ENCODE measurements at regions not wholly inside any gene's neighbourhood (a gene's known extent, or its start where the extent isn't known, plus 50 kb on each side); places are given as distances from the start of the nearest gene placed in this dataset.

DNA sequence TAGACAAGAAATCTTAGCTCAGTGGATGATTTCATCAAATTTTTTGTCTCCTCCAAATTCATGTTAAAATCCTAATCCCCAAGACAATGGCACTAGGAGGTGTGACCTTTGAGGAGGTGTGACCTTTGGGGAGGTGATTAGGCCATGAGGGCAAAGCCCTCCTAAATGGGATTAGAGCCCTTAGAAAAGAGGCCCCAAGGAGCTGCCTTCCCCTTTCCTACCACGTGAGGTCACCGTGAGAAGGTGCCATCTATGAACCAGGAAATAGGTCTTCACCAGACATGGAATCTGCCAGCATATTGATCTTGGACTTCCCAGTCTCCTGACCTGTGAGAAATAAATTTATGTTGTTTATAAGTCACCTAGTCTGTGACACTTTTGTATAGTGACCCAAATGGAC, 138.7 kb downstream of the TRIM29 start:
- Mint-ChIP-seq H3K27ac (ENCODE audit: low read depth, unreplicated experiment) (no peak overlapping the region), H3K4me1 (ENCODE audit: insufficient read depth, unreplicated experiment) (no peaks in the 10 kb centered on the region), H3K4me3 (ENCODE audit: unreplicated experiment) (no peak overlapping the region), H3K27me3 (ENCODE audit: insufficient read depth, unreplicated experiment) (peaks cover 57% of the 10 kb centered on the region), H3K9me3 (ENCODE audit: unreplicated experiment) (no peaks in the 10 kb centered on the region), H3K36me3 (ENCODE audit: insufficient read depth, unreplicated experiment) (no peaks in the 10 kb centered on the region)
- POLR2A ChIA-PET = no interaction called here
- TF ChIP-seq, protein P1, sequence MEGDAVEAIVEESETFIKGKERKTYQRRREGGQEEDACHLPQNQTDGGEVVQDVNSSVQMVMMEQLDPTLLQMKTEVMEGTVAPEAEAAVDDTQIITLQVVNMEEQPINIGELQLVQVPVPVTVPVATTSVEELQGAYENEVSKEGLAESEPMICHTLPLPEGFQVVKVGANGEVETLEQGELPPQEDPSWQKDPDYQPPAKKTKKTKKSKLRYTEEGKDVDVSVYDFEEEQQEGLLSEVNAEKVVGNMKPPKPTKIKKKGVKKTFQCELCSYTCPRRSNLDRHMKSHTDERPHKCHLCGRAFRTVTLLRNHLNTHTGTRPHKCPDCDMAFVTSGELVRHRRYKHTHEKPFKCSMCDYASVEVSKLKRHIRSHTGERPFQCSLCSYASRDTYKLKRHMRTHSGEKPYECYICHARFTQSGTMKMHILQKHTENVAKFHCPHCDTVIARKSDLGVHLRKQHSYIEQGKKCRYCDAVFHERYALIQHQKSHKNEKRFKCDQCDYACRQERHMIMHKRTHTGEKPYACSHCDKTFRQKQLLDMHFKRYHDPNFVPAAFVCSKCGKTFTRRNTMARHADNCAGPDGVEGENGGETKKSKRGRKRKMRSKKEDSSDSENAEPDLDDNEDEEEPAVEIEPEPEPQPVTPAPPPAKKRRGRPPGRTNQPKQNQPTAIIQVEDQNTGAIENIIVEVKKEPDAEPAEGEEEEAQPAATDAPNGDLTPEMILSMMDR (IDR thresholded peaks at IDR 0.05; ENCODE audit: unreplicated experiment) = peak; percentile 18
- intact Hi-C loops (cut with micrococcal nuclease) = no loop called here
- CTCF ChIA-PET = interaction anchor here (0.6 to 1.3 kb wide), 7 partner anchors 16 to 515 kb away, joined by 3 to 11 read pairs (median 3); partner anchors contain the start of gene NECTIN1
- BruUV-seq (replicated peaks) = no TSS peak
- peak; percentile 24 for DNase-seq (ENCODE audit: unreplicated experiment)

DNA sequence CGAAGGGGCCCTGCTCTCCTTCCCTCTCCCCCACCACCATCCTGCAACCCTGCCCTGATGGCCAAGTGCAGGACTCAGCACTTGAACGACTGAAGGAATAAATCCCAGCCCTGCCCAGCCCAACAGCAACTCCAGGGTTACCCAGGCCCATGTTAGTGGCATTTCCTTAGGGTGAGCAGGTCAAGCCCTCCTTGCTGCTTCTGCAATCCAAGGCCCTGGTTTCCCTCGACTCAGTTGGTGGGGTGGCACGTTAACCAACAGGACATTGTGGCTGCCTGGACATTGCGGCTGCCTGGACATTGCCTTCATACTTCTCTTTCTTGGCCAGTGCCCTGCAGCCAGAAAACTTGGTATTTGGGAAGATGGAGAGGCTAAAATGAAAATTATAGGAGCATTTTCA, 141.4 kb downstream of the TRIM29 start:
- Mint-ChIP-seq H3K4me1 (ENCODE audit: insufficient read depth, unreplicated experiment) (no peaks in the 10 kb centered on the region), H3K36me3 (ENCODE audit: insufficient read depth, unreplicated experiment) (no peaks in the 10 kb centered on the region), H3K9me3 (ENCODE audit: unreplicated experiment) (no peaks in the 10 kb centered on the region), H3K4me3 (ENCODE audit: unreplicated experiment) (no peak overlapping the region), H3K27me3 (ENCODE audit: insufficient read depth, unreplicated experiment) (peaks cover 46% of the 10 kb centered on the region), H3K27ac (ENCODE audit: low read depth, unreplicated experiment) (no peak overlapping the region)
- TF ChIP-seq, protein P1 (IDR thresholded peaks at IDR 0.05; ENCODE audit: unreplicated experiment) = no peak
- ChIA-PET CTCF (interaction anchor here (0.6 kb wide), 1 partner anchor 268 kb away, joined by 3 read pairs; no protein-coding TSS in a partner anchor), POLR2A (no interaction called here)
- DNase-seq (ENCODE audit: unreplicated experiment) = no peak
- intact Hi-C loops (cut with micrococcal nuclease) = no loop called here
- BruUV-seq (replicated peaks) = no TSS peak

DNA sequence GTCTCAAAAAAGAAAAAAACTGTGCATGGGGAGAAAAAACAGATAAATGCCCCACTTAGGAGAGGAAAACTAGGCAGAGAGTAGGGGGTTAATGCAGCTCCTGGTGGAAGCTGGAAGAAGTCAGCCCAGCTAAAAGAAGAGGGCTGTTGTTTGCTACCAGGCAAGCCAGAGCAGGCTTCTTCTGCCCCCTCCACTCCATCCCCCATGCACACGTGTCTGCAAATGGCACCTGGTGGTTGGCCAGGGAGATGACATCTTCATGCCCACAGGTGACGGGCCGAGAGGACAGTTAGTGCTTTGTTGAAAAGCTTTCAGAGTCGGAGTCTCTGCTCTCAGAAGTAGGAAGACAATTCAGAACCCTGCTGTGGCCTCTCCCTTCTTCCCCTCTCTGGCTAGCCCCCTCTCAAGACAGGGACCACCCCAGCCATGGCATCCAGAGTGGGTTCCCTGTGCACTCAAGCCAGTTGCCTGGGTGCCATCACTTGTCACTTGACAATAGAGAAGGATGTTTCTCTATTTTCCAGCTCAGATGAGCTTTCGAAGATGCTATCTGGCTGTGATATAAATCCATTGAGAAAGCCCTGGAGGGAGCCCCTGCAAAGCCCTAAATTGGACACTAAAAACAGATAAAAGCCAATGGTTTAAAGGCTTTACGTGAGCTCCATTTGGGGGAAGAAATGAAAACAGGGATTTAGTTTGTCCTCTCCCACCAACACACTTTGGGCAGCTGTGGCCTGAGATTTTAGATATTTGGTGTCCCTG, 142.0 kb downstream of the TRIM29 start:
- H3K36me3 Mint-ChIP-seq (ENCODE audit: insufficient read depth, unreplicated experiment) = no peaks in the 10 kb centered on the region
- intact Hi-C loops (cut with micrococcal nuclease) = no loop called here
- H3K4me3 Mint-ChIP-seq (ENCODE audit: unreplicated experiment) = no peak overlapping the region
- no TSS peak for BruUV-seq (replicated peaks)
- no peak overlapping the region for H3K27ac Mint-ChIP-seq (ENCODE audit: low read depth, unreplicated experiment)
- CTCF ChIA-PET = interaction anchor here (0.6 to 1.2 kb wide), 3 partner anchors 40 to 268 kb away, joined by 3 read pairs; no protein-coding TSS in a partner anchor
- no peak for DNase-seq (ENCODE audit: unreplicated experiment)
- H3K27me3 Mint-ChIP-seq (ENCODE audit: insufficient read depth, unreplicated experiment) = peaks cover 40% of the 10 kb centered on the region
- POLR2A ChIA-PET = interaction anchor here (0.6 kb wide), 1 partner anchor 221 kb away, joined by 3 read pairs; no protein-coding TSS in a partner anchor
- TF ChIP-seq, protein P1 (IDR thresholded peaks at IDR 0.05; ENCODE audit: unreplicated experiment) = no peak
- H3K9me3 Mint-ChIP-seq (ENCODE audit: unreplicated experiment) = no peaks in the 10 kb centered on the region
- H3K4me1 Mint-ChIP-seq (ENCODE audit: insufficient read depth, unreplicated experiment) = no peaks in the 10 kb centered on the region

DNA sequence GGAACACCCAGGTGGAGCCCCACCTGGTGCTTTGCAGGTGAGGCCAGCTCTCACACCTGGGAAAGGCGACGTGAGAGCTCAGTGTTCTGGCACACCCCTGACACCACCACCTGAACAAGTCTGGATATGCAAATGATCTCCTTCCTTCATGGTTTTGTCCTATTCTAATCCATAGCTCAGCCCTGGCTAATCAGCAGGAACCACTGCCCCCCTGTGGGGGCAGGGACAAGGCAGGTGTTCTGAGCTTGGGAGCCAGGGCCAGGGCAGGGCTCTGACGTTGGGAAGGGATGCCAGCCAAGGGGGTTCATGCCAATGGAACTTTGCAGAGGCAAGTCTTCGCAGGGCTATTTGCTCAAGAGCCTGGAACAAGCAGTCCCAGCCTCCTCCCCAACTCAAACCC, 144.2 kb downstream of the TRIM29 start:
- Mint-ChIP-seq H3K9me3 (ENCODE audit: unreplicated experiment) (no peaks in the 10 kb centered on the region), H3K27ac (ENCODE audit: low read depth, unreplicated experiment) (no peak overlapping the region), H3K4me3 (ENCODE audit: unreplicated experiment) (no peak overlapping the region), H3K27me3 (ENCODE audit: insufficient read depth, unreplicated experiment) (peaks cover 43% of the 10 kb centered on the region), H3K36me3 (ENCODE audit: insufficient read depth, unreplicated experiment) (no peaks in the 10 kb centered on the region), H3K4me1 (ENCODE audit: insufficient read depth, unreplicated experiment) (no peaks in the 10 kb centered on the region)
- BruUV-seq (replicated peaks) = no TSS peak
- TF ChIP-seq, protein P1 (IDR thresholded peaks at IDR 0.05; ENCODE audit: unreplicated experiment) = no peak
- ChIA-PET CTCF (interaction anchor here (0.6 to 1.0 kb wide), 5 partner anchors 14 to 326 kb away, joined by 3 to 5 read pairs (median 3); no protein-coding TSS in a partner anchor), POLR2A (interaction anchor here (0.9 kb wide), 1 partner anchor 115 kb away, joined by 4 read pairs; no protein-coding TSS in a partner anchor)
- intact Hi-C loops (cut with micrococcal nuclease) = no loop called here
- peak; percentile 17 for DNase-seq (ENCODE audit: unreplicated experiment)

All from MCF 10A (cell line).